Transverse colon (tissue), 4 donors: ENCODE measurements at regions not wholly inside any gene's neighbourhood (a gene's known extent, or its start where the extent isn't known, plus 50 kb on each side); places are given as distances from the start of the nearest gene placed in this dataset.

Experiments
- DNase-seq: peaks from one replicate; pipeline ENCODE4 v3.0.0-alpha.2; 2019
- H3K27ac ChIP-seq, 4 donors: fragments of 200-600 bp; sonication (generic); 2 replicates each; pipeline ENCODE4 v1.5.1; 2016 to 2018; ENCODE audit warnings: inconsistent platforms in 4 of 4
- H3K27me3 ChIP-seq: fragments of 200-600 bp; sonication (generic); 2 replicates; pipeline ENCODE4 v1.5.1; 2017; ENCODE audit warnings: inconsistent platforms
- H3K36me3 ChIP-seq, 4 donors: fragments of 200-600 bp; sonication (generic); 2 replicates each; pipeline ENCODE4 v1.5.1; 2017 to 2019; ENCODE audit warnings: inconsistent platforms in 4 of 4
- H3K4me1 ChIP-seq, 4 donors: fragments of 200-600 bp; sonication (generic); 2 replicates each; pipeline ENCODE4 v1.5.1; 2017 to 2020; ENCODE audit warnings: inconsistent platforms in 4 of 4
- H3K4me3 ChIP-seq, 4 donors: fragments of 200-600 bp; sonication (generic); 1 replicate in 1 of 4; 2 replicates in 3 of 4; pipeline versions ENCODE4 v1.5.1 to v1.6.1; 2017 to 2019; ENCODE audit warnings: inconsistent platforms in 4 of 4
- H3K9me3 ChIP-seq, 2 donors: fragments of 200-600 bp; sonication (generic); 2 replicates each; pipeline ENCODE4 v1.5.1; 2017 to 2019; ENCODE audit warnings: inconsistent platforms in 2 of 2
- CTCF ChIP-seq, 5 experiments: fragments of 200-600 bp in 3 of 5; fragments of 450-650 bp in 2 of 5; sonication (generic) in 3 of 5; IDR thresholded peaks; 1 replicate in 2 of 5; 2 replicates in 3 of 5; pipeline ENCODE4 v1.5.1; 2016 to 2017; ENCODE audit warnings: antibody characterized with exemption in 5 of 5, inconsistent platforms in 3 of 5, mild to moderate bottlenecking in 2 of 5, moderate library complexity in 1 of 5
- EP300 ChIP-seq: sonication (generic); formaldehyde crosslinking; IDR thresholded peaks from one replicate; pipeline ENCODE4 v1.6.1; 2017; ENCODE audit warnings: antibody characterized with exemption, low read depth
- POLR2A ChIP-seq: fragments of 450-650 bp; IDR thresholded peaks from one replicate; pipeline ENCODE4 v1.6.1; 2016; ENCODE audit warnings: antibody characterized with exemption, mild to moderate bottlenecking, moderate library complexity
- POLR2AphosphoS5 ChIP-seq, 3 donors: sonication (generic); formaldehyde crosslinking; IDR thresholded peaks; one replicate each; pipeline ENCODE4 v1.6.1; 2016; ENCODE audit warnings: antibody characterized with exemption in 3 of 3
- WGBS, 2 donors: methylation state at CpG; one replicate each; pipeline ENCODE4 v1.1.5; 2018; ENCODE audit warnings: low coverage in 1 of 2; 5-methylcytosine and 5-hydroxymethylcytosine counted together
- in situ Hi-C, 4 donors: fragments of 200-750 bp; cut with MboI; loops; one replicate each; pipeline versions ENCODE4 v1.15.0 to v1.15.1; 2017; ENCODE audit warnings: low sequenced_read_pairs in 3 of 4, low pct_ligation_motif_present in 1 of 4, low pct_unique_long_range_greater_than_20kb in 1 of 4
- intact Hi-C: fragments of 100-400 bp; cut with DNase I; formaldehyde crosslinking; loops from one replicate; pipeline ENCODE4 v1.15.1; 2023; ENCODE audit warnings: low total_unique reads

- intact Hi-C loops = no loop called here
- H3K4me3 ChIP-seq = no peak overlapping the region
- H3K9me3 ChIP-seq = no peaks in the 10 kb centered on the region
- no peak for TF ChIP-seq POLR2A
- TF ChIP-seq EP300 = no peak
- TF ChIP-seq POLR2AphosphoS5 (IDR thresholded peaks at IDR 0.05) = no peak
- TF ChIP-seq CTCF (IDR thresholded peaks at IDR 0.05) = no peak
- WGBS, 2 donors = 82 to 88% methylated on average over 1 to 3 of the region's 3 CpGs
- in situ Hi-C loops = no loop called here
- H3K27me3 ChIP-seq = no peaks in the 10 kb centered on the region
- DNase-seq = no peak
- no peak overlapping the region for H3K27ac ChIP-seq
- H3K4me1 ChIP-seq = no peaks in the 10 kb centered on the region
- no peaks in the 10 kb centered on the region for H3K36me3 ChIP-seq
Measured at GRCh38 chr4:28523681-28524190, 1663.1 kb downstream of the STIM2 start.

- 68 to 81% methylated on average over 2 of the region's 2 CpGs for WGBS, 2 donors
- TF ChIP-seq POLR2A (no peak), POLR2AphosphoS5 (IDR thresholded peaks at IDR 0.05) (no peak), EP300 (no peak), CTCF (IDR thresholded peaks at IDR 0.05) (no peak)
- in situ Hi-C loops = no loop called here
- no peak for DNase-seq
- Histone ChIP-seq H3K9me3 (no peaks in the 10 kb centered on the region), H3K27me3 (no peaks in the 10 kb centered on the region), H3K4me3 (no peak overlapping the region), H3K36me3 (no peaks in the 10 kb centered on the region), H3K4me1 (no peaks in the 10 kb centered on the region), H3K27ac (no peak overlapping the region)
- intact Hi-C loops = no loop called here
Measured at GRCh38 chr4:28536124-28536523, 1675.5 kb downstream of the STIM2 start.

GRCh38 chr4:28545986-28546385 lies 1685.3 kb downstream of the STIM2 start:
- Histone ChIP-seq H3K27ac (no peak overlapping the region), H3K4me3 (no peak overlapping the region), H3K9me3 (no peaks in the 10 kb centered on the region), H3K36me3 (no peaks in the 10 kb centered on the region), H3K4me1 (no peaks in the 10 kb centered on the region), H3K27me3 (no peaks in the 10 kb centered on the region)
- DNase-seq = no peak
- in situ Hi-C loops = no loop called here
- TF ChIP-seq POLR2A (no peak), CTCF (IDR thresholded peaks at IDR 0.05) (no peak), POLR2AphosphoS5 (IDR thresholded peaks at IDR 0.05) (no peak), EP300 (no peak)
- WGBS, 2 donors = 67 to 75% methylated on average over 1 of the region's 1 CpG
- intact Hi-C loops = no loop called here

- H3K9me3 ChIP-seq = no peaks in the 10 kb centered on the region
- in situ Hi-C loops (no loop called here), intact Hi-C loops (no loop called here)
- H3K27ac ChIP-seq = no peak overlapping the region
- H3K27me3 ChIP-seq = no peaks in the 10 kb centered on the region
- DNase-seq = no peak
- 73 to 78% methylated on average over 3 of the region's 3 CpGs for WGBS, 2 donors
- H3K36me3 ChIP-seq = no peaks in the 10 kb centered on the region
- H3K4me1 ChIP-seq = no peaks in the 10 kb centered on the region
- H3K4me3 ChIP-seq = no peak overlapping the region
- TF ChIP-seq POLR2A (no peak), EP300 (no peak), POLR2AphosphoS5 (IDR thresholded peaks at IDR 0.05) (no peak), CTCF (IDR thresholded peaks at IDR 0.05) (no peak)
Measured at GRCh38 chr4:28548136-28548535, 1687.5 kb downstream of the STIM2 start.
